Coronary artery (tissue), 2 donors: ENCODE measurements at regions not wholly inside any gene's neighbourhood (a gene's known extent, or its start where the extent isn't known, plus 50 kb on each side); places are given as distances from the start of the nearest gene placed in this dataset.

Source experiments
- DNase-seq: peaks from one replicate; pipeline ENCODE4 v3.0.0-alpha.2; 2017; ENCODE audit warnings: low spot score
- H3K27ac ChIP-seq, 2 donors: fragments of 200-600 bp; sonication (generic); one replicate each; pipeline ENCODE4 v1.5.1; 2016 to 2019
- H3K4me3 ChIP-seq: fragments of 200-600 bp; sonication (generic); 2 replicates; pipeline ENCODE4 v1.5.1; 2016; ENCODE audit warnings: mild to moderate bottlenecking, moderate library complexity
- CTCF ChIP-seq: fragments of 200-600 bp; sonication (generic); IDR thresholded peaks from one replicate; pipeline ENCODE4 v1.5.1; 2019; ENCODE audit warnings: antibody characterized with exemption

GRCh38 chr12:131372706-131373195, 338.1 kb upstream of the SFSWAP start:
- no peak overlapping the region for H3K27ac ChIP-seq
- no peak for TF ChIP-seq CTCF
- no peak for DNase-seq
- H3K4me3 ChIP-seq = no peak overlapping the region

- peak; percentile 64 for DNase-seq
- TF ChIP-seq CTCF = no peak
- no peak overlapping the region for H3K4me3 ChIP-seq
- no peak overlapping the region for H3K27ac ChIP-seq
These were observed 335.5 kb upstream of the SFSWAP start for GRCh38 chr12:131375261-131375971.

GRCh38 chr12:131375972-131376345, 334.9 kb upstream of the SFSWAP start:
- peak; percentile 63 for DNase-seq
- Histone ChIP-seq H3K4me3 (no peak overlapping the region), H3K27ac (no peak overlapping the region)
- TF ChIP-seq CTCF = no peak

GRCh38 chr12:131378176-131378842, 332.6 kb upstream of the SFSWAP start:
- no peak overlapping the region for H3K4me3 ChIP-seq
- peak; percentile 63 for DNase-seq
- no peak for TF ChIP-seq CTCF
- no peak overlapping the region for H3K27ac ChIP-seq

- Histone ChIP-seq H3K27ac (no peak overlapping the region), H3K4me3 (no peak overlapping the region)
- DNase-seq = peak; percentile 59
- TF ChIP-seq CTCF = no peak
These were observed 331.8 kb upstream of the SFSWAP start for GRCh38 chr12:131378861-131379665.

GRCh38 chr12:131379738-131380137, 331.2 kb upstream of the SFSWAP start:
- DNase-seq = peak; percentile 38
- TF ChIP-seq CTCF = no peak
- no peak overlapping the region for H3K4me3 ChIP-seq
- no peak overlapping the region for H3K27ac ChIP-seq
